Stimulated activated CD4-positive, alpha-beta T cell treated with anti-CD3 and anti-CD28 coated beads, Interleukin-4, amount 100 ng/mL, for 48 hours (primary cell): ENCODE measurements at regions not wholly inside any gene's neighbourhood (a gene's known extent, or its start where the extent isn't known, plus 50 kb on each side); places are given as distances from the start of the nearest gene placed in this dataset.

Experiments used
- DNase-seq, 2 donors: peaks; one replicate each; pipeline ENCODE4 v3.0.0-alpha.2; 2020; ENCODE audit warnings: low read depth in 2 of 2

GRCh38 chr2:128774320-128775216, 455.9 kb upstream of the HS6ST1 start:
- no peak for DNase-seq

GRCh38 chr2:128775217-128775913, 456.7 kb upstream of the HS6ST1 start:
- DNase-seq, result no peak

- no peak for DNase-seq
Measured at GRCh38 chr2:128775914-128776285, 457.2 kb upstream of the HS6ST1 start.

DNA sequence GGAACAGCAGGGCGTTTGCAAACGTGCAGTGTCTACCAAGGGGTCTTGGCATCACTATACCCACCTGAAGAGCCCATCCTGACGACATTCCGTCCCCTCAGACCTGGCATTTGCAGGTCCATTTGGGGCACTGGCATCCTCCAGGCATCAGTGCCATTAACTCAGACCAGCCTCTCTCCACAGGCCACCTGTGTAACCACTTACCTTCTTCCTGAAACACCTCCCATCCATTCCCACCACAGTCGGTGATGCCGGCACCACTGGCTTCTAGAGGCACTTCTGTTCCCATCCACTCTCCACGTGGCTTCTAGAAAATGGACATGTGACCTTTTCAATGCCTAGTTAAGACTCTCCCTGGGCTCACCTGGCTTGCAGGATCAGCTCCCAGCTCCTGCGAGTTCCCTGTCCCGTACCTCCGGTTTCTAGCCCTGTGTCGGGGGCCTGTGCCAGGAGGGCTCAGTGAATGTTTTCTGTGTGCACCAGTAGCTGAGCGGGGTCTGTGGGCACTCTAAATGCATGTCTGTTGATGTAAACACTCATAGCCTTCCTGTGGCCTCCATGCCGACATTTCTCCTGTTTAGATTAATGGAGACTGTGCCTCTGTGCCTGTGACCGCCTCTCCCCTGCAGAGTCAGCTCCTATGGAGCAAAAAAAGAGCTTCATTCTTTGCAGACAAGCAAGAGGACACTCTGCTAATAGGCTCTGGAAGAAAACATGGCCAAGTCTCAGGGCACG, 458.0 kb upstream of the HS6ST1 start:
- no peak for DNase-seq

- DNase-seq, result no peak
Measured at GRCh38 chr2:128777196-128778035, 458.7 kb upstream of the HS6ST1 start.

- no peak for DNase-seq
Measured at GRCh38 chr2:128778843-128779242, 460.2 kb upstream of the HS6ST1 start.

DNA sequence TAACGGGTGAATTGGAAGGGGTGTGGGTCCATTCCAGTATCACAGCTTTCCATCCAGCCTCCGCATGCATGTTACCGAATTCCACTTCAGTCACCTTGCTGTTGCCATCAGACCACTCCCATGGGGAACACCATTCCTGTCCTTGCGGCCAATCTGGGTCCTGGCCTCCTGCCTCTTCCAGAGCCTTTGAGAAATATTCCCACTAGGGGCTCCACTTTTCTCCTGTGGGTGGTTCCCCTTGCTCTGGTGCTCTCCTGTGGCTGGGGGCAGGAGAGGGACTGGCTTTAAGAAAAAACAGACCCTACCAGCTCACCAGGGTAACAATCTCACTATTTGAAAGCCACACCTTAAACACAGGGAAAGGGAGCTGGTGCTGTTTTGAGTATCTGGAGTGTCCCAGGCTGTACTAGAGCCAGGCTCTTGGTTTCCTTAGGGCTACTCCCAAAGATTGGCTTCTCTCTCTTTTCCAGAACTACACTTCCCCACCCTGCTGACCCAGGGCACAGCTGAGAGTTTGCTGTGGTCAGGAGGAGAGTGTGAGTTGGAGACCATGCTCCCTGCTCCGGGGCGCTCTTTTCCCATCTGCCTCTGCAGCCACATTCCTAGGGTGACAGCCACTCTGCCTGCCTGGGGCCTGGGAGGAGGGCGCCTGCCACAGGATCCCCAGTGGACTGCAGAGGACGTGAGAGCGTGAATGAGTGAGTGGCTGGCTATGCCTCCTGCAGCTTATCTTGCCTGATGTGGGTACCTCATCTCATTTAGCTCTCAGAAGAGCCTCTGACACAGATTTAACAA, 460.8 kb upstream of the HS6ST1 start:
- DNase-seq, result no peak

DNA sequence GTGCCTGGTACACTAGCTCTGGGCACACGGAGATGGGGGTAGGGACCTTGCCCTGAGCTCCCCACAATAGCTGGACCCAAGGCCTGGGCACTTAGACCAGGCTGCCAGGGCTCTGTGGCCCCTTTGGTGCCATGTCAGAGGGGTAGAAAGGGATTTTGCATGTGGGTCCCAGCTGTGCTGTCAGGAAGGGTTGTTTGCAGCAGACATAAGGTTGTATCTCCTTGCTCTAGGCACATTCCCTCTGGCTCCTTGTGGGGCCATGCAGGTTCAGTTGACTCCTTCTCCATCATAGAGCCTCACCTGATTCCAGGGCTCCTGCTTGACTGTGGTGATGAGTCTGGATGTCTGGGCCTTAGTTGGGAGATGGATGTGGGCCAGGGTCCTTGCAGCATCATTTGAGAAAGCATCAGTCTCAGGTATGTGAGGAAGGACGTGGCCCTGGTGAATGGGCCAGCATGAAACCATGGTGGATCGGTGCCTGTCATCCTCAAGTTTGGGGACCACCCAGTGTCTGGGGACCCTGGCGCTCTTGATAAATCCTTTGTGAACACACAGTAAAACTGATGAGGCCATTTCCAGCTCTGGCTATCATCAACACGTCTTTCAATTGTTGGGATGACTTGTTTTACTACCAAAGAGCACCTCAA, 461.9 kb upstream of the HS6ST1 start:
- no peak for DNase-seq

DNA sequence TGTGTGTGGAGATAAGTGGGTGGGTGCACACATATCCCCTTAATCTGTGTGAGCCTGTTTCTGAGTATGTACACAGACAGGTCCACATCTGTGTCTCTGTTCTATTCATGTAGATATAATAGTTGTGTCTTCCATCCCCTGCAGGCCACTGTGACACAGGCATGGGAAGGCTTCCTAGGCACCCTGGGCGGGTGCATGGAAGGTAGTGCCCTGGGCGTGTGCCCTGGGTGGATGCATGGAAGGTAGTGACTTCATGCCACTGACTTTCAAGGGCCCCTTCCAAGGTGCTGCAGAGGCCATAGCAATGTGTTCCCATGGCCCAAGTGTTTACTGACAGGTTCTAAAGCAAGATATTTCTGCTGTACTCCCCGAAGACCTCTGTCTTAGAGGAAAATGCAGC, 462.5 kb upstream of the HS6ST1 start:
- DNase-seq, result no peak

DNA sequence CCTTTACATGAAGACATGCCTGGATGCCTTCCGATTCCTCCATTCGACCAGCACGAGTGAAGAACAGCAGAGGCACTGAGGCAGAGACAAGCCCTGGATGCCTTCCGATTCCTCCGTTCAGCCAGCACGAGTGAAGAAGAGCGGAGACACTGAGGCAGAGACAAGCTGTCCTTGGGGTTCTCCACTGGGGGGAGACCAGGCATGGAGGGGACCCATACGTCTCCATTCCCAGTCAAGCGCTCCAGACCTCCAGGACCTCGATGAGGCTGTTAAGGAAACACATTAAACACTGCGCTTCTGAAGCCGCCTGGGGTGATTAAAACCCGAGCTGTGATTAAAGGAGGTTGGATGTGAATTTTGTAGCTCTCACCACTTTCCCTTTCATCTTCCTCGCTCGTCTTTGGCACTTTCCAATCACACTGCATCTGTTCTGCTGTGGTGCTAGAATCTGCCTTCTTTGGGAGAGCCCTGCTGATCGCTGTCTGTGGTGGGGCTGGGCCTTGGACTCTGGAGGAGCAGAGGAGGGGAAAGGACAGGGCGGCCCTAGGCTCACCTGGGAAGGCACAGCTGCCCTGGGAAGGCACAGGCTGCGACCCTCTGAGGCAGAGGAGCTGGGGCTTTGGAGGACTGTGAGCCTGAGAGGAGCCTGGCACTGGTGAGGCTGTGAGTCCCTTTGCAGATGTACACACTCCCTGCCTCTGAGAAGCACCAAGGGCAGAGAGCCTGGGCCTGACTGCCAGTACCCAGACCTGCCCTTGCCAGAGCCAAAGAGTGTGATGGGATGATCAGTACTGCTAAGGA, 463.1 kb upstream of the HS6ST1 start:
- no peak for DNase-seq

- DNase-seq, result no peak
Measured at GRCh38 chr2:128782411-128783192, 463.9 kb upstream of the HS6ST1 start.

GRCh38 chr2:128783193-128783671, 464.6 kb upstream of the HS6ST1 start:
- DNase-seq, result no peak

DNA sequence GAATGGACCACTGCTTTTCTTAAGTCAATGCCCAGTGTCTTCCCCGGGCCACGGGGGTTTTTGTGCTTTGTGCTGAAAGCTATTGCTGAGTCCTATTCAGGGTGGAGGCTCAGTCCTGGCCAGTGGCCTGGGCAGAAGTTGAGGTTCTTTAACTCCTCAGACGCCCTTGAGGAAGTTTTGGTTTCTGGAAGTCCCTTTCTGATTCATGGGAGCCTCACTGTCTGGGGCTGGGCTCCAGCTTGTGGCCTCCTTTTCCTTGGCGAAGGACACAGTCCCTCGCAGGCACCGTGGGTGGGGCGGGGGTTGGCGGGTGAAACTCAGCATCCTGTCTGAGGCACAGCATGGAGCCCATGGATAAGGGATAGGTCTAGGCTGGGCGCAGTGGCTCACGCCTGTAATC, 465.2 kb upstream of the HS6ST1 start:
- DNase-seq, result no peak

GRCh38 chr2:128784626-128785306, 466.1 kb upstream of the HS6ST1 start:
- DNase-seq, result no peak

DNA sequence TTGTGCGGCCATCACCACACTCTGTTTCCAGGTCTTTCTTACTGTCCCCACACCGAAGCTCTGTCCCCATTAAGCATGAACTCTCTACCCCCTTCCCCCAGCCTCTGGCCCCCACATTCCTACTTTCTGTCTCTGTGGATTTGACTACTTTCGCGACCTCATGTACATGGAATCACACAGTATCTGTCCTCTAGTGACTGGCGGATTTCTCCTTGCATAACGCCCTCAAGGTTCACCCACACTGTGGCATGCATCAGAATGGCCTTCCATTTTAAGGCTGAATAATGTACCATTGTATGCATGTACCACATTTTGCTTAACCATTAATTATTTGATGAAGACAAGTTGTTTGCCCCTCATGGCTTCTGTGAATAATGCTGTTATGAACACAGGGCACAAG, 467.6 kb upstream of the HS6ST1 start:
- DNase-seq, result no peak

- DNase-seq, result no peak
Measured at GRCh38 chr2:128786741-128787478, 468.2 kb upstream of the HS6ST1 start.

- no peak for DNase-seq
Measured at GRCh38 chr2:128787616-128788015, 468.9 kb upstream of the HS6ST1 start.
